Uterus (tissue), 2 donors: ENCODE measurements at regions not wholly inside any gene's neighbourhood (a gene's known extent, or its start where the extent isn't known, plus 50 kb on each side); places are given as distances from the start of the nearest gene placed in this dataset.

Source experiments
- CTCF ChIP-seq, 4 experiments: fragments of 200-600 bp in 2 of 4; fragments of 450-650 bp in 2 of 4; sonication (generic) in 2 of 4; IDR thresholded peaks; one replicate each; pipeline ENCODE4 v1.5.1; 2016 to 2019; ENCODE audit warnings: antibody characterized with exemption in 4 of 4, mild to moderate bottlenecking in 2 of 4, moderate library complexity in 1 of 4
- POLR2A ChIP-seq, 2 donors: fragments of 450-650 bp; IDR thresholded peaks; one replicate each; pipeline ENCODE4 v1.6.1; 2016; ENCODE audit warnings: antibody characterized with exemption in 2 of 2, mild to moderate bottlenecking in 1 of 2, moderate library complexity in 1 of 2

- TF ChIP-seq POLR2A (IDR thresholded peaks at IDR 0.05) (no peak), CTCF (IDR thresholded peaks at IDR 0.05) (no peak)
These were observed 1653.1 kb upstream of the SLC39A10 start for GRCh38 chr2:194003911-194004310.
